ENCODE measurements at regions not wholly inside any gene's neighbourhood (a gene's known extent, or its start where the extent isn't known, plus 50 kb on each side); places are given as distances from the start of the nearest gene placed in this dataset.
"Not testable (repeated sequence)": the region's sequence is repeated elsewhere in the genome, so short reads cannot be mapped to it uniquely, and the experiment has no call there.

DNA sequence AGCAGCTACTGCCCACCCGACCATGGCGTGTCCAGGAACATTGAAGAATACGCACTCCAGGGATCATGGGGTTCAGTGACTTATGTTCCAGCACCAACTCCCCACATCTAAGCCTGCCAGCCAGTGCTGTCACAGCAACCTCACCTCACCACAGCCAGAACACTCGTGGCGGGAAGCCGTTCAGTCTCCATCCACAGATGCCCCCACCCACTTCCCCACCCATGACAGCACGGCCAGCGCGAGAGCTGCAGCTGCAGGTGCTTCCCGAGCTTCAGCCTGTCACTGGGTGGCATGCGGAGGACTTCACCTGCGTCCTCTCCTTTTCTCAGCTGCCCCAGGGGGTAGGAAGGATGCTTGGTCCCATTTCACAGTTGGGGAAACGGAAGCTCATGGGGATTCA is 50.3 kb downstream of the RBFOX3 start:
- DNase-seq: no peak

DNA sequence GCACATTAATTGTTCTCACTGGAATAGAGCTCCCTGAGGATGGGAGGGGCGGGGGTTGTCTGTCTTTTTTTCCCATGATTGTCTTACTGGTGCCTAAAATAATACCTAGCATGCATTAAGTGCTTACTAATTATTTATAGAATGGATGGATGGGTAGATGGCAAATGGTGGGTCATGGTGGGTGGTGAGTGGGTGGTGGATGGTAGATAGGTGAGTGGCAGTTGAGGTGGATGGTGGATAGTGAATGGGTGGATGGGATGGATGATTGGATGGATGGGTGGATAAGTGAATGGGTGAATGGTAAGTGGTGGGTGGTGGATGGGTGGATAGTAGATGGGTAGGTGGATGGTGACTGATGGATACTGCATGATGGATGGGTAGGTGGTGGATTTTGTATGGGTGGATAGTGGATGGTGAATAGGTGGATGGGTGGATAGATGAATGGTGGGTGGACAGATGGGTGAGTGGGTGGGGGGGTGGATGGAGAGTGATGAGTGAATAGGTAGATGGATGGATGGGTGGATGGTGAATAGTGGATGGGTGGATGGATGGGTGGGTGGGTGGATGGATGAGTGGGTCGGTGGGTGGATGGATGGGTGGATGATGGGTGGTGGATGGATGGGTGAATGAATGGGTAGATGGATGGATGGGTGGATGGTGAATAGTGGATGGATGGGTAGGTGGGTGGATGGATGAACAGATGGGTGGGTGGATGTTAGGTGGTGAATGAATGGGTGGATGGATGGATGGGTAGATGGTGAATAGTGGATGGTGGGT is 51.6 kb downstream of the RBFOX3 start:
- no peak for DNase-seq

DNA sequence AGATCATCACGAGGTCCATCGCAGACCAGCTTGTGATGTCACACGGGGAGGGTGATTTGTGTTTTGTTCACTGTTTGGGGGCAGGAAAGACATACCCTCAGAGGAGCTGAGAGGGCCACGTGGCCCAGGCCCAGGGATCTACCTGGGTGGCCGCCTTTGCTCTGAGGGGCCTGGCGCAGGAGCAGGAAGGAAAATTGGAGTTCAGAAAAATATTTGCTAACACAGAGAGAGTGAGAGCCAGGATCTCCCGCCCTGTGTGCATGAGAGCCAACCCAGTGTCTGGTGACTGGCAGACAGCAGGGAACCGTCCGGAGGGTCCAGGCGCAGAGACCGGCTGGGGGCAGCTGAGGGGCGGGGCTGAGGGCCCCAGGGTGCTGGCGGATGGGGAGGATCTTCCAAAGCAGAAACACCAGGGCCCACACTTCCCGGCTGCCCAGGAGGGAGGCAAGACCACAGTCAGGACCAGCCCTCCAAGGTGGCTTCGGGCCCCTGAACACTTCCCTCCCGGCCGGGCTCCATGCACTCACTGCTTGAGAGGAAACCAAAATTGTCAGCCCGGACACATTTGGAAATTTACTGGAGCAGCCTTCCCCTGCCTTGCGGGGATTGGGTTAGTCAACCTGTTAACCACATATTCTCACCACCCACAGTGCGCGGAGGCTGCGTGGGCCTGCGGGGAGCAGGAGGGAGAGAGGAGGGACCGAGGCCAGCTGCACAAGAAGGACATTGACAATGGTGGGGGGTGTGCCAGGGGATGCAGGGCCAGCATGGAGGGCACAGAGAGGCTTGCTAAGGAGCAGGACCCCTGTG is 52.6 kb downstream of the RBFOX3 start:
- no peak for DNase-seq

DNA sequence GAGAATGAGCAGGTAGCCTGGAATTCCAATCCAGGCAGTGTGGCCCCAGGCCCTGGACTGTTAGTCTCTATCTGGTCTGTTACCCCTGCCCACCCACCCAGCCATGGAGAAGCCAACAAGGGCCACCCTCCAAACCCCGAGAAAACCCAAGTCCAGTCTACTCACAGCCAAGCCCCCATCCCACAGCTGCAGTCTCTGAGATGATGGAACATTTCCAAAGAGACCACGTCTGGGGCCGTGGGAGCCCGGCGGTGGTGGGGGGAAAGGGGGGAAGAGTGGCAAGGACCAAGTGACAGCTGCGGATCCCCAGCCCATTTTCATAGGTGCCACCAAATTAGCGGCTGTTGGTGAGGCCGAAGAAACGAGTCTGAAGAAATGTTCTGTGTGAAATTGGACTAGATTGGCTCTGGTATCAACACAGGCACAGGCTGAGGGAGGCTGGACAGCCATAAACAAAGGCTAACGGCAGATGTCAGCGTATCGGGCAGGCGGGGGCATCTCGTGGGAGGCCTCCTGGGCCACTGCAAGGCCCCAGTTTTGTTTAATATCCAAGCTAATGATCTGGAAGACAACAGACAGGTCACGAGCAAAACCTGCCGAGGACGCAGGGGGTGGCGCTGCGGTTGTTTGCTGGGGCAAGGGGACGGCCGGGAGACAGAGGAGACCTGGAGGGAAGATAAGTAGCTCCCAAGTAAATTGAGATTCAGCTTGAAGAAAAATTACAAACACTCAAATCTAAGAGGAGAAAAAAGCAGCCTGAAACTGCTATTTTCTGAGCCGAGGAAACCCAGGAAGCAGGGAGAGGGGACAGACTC is 53.4 kb downstream of the RBFOX3 start:
- DNase-seq: no peak

DNA sequence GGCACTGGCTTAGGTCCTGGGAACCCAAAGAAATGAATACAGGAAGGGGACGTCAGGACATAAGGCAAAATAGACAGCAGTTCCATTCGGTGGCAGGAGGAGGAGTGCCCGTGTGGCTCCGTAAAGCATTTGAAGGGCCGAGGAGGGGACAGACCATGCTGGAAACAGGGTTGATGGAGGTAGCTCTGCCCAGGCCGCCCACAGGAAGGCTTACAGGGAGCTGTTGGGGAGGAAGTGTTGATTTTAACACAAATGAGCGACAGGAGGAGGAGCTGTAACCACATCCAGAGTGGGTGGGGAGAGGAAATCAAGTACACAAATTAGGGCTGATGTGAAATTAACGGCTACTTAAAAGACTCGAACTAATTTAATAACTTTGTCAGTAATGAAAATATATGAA is 54.6 kb downstream of the RBFOX3 start:
- DNase-seq: no peak

DNA sequence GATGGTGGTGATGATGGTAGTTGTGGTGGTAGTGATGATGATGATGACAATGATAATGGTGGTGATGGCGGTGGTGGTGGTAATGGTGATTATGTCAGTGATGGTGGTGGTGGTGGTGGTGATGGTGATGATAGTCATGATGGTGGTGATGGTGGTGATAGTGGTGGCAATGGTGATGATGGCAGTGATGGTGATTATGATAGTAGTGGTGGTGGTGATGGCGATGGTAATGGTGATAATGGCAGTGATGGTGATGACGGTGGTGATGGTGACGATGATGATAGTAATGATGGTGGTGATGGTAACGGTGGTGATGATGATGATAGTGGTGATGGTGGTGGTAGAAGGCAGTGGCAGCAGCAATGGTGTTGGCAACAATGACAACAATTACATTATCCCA is 55.3 kb downstream of the RBFOX3 start:
- DNase-seq: no peak

DNA sequence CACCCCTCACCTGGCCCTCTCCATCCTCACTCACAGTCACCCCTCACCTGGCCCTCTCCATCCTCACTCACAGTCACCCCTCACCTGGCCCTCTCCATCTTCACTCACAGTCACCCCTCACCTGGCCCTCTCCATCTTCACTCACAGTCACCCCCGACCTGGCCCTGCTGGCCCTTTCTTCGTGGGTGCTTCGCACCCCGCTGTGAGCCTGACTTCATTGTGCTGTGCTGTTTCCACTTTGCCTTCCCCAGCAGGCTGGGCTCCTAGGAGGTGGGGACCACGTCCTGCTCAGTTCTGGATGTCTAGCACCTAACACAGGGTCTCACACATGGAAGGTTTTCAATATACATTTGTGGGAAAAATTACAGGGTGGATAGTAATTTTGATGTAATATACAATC is 56.5 kb downstream of the RBFOX3 start:
- not testable (repeated sequence) for DNase-seq

DNA sequence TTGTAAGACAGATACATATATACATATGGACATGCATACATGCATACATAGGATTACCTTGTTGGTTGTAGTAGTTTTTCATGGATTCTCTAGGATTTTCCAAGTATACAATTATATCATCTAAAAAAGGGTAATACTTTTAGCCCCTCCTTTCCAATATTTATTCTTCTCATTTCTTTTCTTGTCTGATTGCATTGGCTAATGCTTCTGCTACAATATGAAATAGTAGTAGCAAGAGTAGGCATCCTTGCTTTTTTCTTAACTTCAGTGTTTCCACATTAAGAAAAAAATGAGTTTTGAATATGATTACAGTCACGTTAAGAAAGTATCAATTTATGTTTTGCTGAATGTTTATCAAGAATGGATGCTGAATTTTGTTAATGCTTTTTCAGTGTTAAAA is 58.0 kb downstream of the RBFOX3 start:
- DNase-seq: no peak

DNA sequence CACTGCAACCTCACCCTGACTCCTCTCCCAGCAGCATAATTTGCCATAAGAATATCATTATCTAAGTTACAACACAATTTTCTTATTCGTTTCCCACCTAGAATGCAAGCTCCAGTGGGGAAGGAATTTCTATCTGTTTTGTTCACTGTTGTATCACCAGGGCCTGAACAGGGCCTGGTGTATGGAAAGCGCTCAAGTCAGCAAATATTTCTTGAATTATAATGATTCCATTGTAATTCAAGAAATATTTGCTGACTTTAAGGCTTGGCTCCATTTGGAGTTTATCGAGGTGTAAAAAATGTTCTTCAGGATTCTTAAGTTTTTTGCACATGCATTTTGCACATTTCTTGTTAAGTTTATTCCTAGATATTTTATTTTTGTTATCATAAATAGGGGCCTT is 58.4 kb downstream of the RBFOX3 start:
- no peak for DNase-seq

DNA sequence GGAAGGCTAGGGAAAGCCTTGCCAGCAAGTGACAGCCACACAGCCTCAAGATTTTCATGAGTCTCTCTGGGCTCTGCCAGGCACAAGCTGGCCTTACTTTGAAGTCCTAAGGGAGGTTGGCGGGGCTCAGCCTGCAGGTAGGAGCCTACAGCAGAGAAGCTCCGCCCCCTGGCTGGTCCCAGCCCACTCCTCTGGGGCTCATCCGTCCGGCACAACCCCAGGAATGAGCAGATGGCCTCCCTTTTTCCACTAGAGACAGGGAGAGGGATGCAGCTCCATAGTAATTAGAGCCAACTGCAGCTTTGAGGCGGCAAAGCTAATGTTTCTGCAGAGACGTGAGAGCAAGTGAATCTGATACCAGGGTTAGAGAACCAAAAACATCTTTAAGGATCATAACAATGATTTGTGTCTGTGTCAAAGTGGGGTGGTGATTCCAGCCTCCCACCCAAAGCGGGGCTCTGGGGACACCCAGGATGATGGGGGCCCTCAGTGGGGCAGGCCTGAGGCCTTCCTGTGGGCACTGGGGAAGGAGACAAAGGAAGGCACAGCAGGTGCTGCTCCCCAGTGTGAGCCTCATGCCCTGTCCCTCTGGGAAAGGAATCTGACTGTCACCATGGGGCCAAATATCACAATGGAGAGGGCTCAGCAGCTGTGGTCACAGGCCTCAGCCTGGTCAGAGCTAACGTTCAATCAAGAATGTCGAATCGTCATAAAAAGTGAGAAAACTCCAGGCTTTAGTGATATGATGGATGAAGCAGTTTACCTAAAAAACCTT is 61.5 kb downstream of the RBFOX3 start:
- no peak for DNase-seq

DNA sequence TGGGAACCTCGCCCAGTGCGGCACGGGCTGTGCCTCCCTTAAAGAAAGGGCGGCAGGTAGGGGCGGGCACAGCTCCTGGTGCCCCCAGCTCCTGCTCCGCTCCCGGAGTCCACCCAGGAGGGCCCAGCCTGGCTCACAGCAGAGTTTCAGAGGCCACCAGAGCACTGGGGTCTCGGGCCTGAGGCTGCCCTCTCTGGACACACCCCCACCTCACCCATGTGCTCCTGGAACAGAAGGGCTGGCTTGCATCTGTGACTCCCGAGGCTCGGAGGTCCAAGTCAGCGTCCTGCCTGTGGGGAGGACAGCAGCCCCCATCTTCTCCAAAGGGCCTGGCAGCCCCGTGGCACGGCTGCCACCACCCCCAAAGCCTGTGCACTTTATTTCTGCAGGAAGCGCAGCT is 62.7 kb downstream of the RBFOX3 start:
- no peak for DNase-seq

DNA sequence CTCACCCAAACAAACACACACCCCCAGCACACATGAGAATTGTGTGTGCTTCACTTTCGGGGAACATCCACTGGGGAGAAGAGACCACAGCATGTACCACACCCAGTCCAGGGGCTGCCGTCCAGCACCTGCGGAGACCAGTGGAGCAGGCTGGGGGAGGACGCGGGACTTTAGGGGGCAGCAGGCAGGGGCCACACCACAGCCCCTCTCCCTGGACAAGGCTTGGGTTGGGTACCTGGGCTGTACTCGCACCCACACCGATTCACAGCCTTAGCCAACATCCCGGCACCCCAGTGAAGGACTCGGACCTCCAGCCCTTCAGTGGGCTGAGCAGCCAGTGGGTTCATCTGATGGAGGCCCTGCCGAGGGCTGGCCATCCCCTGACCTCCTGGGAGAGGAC is 63.3 kb downstream of the RBFOX3 start:
- DNase-seq: no peak

DNA sequence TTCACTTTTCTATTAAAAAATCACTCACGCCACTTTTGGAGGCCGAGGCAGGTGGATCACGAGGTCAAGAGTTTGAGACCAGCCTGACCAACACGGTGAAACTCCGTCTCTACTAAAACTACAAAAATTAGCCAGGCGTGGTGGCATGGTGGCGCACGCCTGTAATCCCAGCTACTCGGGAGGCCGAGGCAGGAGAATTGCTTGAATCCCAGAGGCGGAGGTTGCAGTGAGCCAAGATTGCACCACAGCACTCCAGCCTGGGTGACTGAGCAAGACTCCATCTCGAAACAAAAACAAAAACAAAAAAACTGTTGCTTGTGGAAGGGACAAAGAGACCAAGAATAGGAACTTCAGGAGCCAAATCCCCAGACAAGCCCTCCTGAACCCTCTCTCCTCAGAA is 63.7 kb downstream of the RBFOX3 start:
- not testable (repeated sequence) for DNase-seq

DNA sequence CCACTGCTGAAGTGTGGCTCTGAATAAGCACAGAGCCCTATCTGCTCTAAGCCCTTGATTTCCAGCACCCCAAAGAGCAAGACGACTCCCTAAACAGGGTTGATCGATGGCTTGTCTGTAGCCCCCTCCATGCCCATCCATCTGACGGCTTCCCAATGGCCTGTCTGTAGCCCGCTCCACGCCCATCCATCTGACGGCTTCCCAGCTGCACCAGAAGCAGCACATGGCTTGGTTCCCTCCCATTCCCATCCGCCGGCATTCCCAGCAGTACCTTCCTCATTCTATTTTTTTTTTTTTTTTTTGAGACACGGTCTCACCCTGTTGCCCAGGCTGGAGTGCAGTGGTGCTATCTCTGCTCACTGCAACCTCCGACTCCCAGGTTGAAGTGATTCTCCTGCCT is 64.5 kb downstream of the RBFOX3 start:
- no peak for DNase-seq

DNA sequence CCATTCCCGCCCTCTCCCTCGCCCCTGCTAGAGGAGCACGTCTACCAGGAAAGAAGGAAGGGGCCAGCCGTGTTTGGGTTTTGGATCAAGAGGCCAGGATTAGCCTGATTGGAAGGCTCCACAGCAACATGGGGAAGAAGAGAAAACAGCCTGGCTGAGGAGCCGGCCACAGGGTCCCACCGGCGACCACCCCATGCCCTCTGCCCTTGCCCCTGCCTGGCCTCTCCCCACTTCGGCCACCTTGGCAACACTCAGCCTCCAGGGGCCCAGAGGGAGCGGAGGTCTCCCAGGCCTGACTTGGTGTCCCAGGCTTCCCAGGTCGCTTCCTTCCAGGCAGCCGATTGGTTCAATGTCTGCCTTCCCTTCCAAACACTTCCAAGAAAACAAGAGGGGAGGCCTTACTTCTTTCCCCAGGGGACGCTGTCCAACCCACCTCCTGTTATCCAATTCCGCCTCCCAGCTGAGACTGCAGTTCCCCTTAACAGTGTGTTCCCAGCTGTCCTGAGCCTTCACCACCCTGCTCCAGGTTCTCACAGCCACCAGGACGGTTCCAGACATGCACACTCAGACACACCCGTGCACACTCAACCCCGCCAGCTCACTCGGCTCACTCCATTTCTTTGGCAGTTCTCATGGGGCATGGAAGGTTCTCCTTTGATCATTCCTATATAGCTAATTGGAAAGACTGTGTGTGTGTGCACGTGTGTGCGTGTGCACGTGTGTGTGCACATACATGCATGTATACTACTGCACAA is 65.4 kb downstream of the RBFOX3 start:
- DNase-seq: no peak

DNA sequence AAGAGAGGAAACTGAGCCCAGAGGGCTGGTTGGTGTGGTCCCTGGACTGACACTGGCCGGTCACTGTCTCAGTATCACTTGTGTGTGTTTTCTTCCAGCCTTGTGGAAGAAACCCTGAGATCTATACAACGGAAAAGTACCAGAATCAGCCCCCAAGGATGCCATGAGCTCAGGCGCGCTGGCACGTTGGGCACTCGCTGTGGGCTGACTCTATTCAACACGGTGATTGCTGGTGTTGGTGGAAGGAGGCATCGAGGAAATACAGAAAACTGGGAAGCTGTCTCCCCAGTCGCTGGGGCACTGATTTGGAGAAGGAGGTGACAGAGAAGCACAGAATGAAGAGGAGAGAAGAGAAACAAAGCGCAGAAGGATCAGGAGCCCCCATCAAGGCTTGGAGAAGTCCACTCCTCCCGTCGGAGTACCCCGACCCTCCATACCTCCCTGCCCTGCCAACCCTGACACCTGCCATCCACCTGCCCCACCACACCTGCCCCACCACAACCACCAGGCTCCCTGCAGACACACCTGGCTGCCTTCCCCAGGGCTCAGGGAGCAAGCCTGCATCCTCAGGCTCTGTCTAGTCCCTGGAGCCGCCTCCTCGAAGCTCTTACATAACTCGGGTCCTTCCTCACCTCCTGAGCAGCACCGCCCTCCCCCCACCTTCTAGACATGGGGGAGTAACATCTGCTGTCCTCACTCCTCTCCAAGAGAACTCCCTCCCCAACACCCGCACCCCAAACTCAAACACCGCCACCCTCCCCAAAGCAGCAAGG is 66.5 kb downstream of the RBFOX3 start:
- no peak for DNase-seq

DNA sequence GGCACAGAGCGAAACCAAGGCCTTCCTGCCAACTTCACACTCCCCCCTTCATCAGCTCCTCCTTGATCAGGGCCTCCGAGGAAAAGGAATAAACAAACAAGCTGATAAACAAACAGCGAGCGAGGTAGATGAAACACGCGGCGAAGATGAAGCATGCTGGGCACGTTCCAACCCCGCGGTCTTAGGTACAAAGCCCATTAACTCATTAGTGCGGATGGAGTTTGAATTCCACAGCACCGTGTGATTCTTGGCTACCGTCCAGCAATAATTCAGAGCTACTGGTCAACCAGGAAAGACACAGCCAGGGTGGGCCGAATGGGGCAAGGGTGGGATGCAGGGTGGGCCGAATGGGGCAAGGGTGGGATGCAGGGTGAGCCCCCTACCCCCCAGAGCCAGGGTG is 67.3 kb downstream of the RBFOX3 start:
- DNase-seq: no peak

DNA sequence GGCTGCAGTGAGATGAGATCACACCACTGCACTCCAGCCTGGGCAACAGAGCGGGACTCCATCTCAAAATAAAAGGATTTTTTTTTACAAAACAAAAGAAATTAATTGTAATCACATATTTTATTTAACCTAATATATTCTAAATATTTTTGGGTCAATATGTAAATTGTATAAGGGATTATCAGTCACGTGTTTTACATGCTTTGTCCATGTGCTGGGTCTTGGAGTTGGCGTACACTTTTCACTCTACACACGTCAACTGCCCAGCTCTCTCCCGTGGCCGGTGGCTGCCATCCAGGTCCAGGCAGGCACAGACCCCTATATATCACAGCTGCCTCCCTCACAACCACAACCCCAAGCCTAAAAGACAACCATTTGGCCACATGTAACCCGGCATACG is 68.1 kb downstream of the RBFOX3 start:
- DNase-seq: no peak

DNA sequence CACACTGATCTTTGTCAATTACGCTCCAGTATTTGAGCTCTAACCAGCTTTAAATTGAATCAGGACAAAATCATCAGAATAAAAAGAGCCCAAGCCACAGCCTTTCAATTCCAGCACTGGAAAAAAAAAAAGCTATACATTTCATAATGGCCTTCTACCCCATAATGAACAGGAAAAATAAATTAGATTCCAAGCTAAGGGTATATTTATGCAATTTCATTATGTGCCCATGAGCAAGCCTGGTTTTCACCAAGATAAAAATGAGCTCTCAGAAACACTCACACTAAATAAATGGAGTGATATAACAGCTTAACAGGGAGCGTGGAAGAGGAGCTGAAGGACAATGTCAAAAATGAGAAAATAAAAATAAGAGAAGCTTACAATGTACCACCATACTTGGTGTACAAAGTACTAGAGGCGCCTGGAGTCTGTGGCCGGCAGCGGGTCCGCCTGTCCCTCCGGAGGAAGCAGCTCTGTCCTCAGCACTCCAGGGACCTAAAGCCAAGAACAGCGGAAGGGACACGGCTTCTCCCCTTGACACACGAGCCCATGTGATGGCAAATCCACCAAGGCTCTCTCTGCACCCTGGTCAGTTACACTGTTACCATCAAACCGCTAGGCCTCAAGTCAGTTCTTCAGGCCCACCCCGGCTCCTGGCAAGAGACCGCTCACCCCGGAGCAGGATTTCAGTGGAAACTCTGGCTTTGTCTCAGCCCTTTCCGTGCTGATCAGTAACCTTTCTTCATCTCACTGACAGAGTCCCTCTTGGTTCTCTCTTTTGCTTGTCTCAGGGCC is 69.6 kb downstream of the RBFOX3 start:
- DNase-seq: no peak
